ENCODE measurements at regions not wholly inside any gene's neighbourhood (a gene's known extent, or its start where the extent isn't known, plus 50 kb on each side); places are given as distances from the start of the nearest gene placed in this dataset.
"Not testable (repeated sequence)": the region's sequence is repeated elsewhere in the genome, so short reads cannot be mapped to it uniquely, and the experiment has no call there.

DNA sequence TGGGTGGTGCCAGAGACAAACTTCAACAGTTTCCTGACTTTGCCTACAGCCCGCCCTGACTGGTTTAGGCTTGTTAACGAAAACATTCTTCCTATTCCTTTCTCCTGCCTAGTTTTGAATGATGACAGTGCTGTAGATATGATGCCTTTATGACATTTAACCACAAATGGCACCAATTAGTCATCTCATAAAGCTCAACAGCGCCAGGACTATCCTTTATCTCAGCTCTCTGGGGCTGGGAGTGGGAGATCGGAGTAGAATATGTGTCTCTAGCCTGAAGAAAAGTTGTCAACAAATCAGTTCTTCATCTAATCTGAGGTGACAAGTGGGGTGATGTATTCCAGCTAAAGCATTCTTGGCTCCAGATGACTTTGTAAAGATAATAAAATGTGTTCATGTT is 64.6 kb upstream of the SH3RF1 start:
- TF ChIP-seq, protein P1, sequence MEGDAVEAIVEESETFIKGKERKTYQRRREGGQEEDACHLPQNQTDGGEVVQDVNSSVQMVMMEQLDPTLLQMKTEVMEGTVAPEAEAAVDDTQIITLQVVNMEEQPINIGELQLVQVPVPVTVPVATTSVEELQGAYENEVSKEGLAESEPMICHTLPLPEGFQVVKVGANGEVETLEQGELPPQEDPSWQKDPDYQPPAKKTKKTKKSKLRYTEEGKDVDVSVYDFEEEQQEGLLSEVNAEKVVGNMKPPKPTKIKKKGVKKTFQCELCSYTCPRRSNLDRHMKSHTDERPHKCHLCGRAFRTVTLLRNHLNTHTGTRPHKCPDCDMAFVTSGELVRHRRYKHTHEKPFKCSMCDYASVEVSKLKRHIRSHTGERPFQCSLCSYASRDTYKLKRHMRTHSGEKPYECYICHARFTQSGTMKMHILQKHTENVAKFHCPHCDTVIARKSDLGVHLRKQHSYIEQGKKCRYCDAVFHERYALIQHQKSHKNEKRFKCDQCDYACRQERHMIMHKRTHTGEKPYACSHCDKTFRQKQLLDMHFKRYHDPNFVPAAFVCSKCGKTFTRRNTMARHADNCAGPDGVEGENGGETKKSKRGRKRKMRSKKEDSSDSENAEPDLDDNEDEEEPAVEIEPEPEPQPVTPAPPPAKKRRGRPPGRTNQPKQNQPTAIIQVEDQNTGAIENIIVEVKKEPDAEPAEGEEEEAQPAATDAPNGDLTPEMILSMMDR (conservative IDR thresholded peaks at IDR 0.05; ENCODE audit: control insufficient read depth, insufficient read depth, low read depth, low read length): no peak
- H3K4me3 ChIP-seq (ENCODE audit: control insufficient read depth, low read depth, low read length): no peak overlapping the region
- no peak for DNase-seq (ENCODE audit: low read depth)

DNA sequence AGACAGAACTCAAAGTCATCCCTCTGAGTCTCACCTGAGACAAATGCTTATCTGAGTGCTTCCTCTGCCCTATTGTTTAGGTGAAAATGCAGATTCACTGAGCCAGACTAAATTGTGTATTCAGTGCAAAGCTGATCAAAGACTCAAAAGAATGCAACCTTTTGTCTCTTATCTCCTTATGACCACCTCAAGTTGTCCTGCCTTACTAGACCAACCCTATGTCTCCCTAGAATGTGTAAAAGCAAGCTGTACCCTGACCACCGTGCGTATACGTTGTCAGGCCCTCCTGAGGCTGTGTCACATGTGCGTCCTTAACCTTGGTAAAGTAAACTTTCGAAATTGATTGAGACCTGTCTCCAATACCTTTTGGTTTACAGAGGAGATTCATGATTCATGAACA is 63.6 kb upstream of the SH3RF1 start:
- no peak overlapping the region for H3K4me3 ChIP-seq (ENCODE audit: control insufficient read depth, low read depth, low read length)
- DNase-seq (ENCODE audit: low read depth): no peak
- TF ChIP-seq, protein P1 (conservative IDR thresholded peaks at IDR 0.05; ENCODE audit: control insufficient read depth, insufficient read depth, low read depth, low read length): no peak

DNA sequence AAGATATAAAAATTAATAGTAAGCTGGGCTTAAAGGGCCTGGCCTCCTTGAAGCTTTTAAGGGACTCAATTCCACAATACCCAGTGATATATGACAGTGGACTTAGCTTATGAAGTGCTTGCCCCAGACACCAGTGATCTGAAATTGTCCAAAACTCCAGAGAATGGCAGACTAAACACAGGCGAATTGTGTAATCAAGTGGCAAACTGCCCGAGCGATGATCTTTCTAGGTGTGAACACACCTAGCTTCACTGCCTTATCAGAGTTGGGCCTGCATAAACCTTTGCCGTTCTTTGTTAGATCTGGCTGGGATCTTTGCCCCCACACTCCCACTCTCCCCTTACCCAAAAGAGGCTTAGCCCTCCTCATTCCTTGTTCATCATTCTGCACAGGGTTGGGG is 62.5 kb upstream of the SH3RF1 start:
- TF ChIP-seq, protein P1 (conservative IDR thresholded peaks at IDR 0.05; ENCODE audit: control insufficient read depth, insufficient read depth, low read depth, low read length): no peak
- no peak for DNase-seq (ENCODE audit: low read depth)

GRCh38 chr4:169332583-169332982 is 61.8 kb upstream of the SH3RF1 start:
- no peak overlapping the region for H3K4me3 ChIP-seq (ENCODE audit: control insufficient read depth, low read depth, low read length)
- TF ChIP-seq, protein P1 (conservative IDR thresholded peaks at IDR 0.05; ENCODE audit: control insufficient read depth, insufficient read depth, low read depth, low read length): no peak
- no peak for DNase-seq (ENCODE audit: low read depth)

More for the DNA sequence above, 62.5 kb upstream of the SH3RF1 start:
- no peak overlapping the region for H3K4me3 ChIP-seq (ENCODE audit: control insufficient read depth, low read depth, low read length)

DNA sequence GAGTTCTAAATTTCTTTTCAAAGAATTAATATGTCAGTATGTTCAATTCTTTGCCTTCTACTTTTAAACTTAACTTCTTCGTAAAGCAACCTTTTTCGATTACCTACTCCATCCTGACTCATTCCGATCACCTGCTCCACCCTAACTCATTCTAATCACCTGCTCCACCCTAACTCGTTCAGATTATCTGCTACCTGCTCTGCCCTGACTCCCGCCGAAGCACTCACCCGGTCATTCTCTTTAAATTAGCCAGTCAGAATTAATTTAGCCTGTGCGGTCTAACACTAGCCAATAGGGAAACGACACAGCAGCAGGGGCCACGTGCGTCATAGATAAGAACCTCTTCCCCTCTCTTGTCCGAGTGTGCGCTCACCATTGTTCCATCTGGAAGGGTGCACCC is 60.1 kb upstream of the SH3RF1 start:
- H3K4me3 ChIP-seq (ENCODE audit: control insufficient read depth, low read depth, low read length): no peak overlapping the region
- TF ChIP-seq, protein P1 (conservative IDR thresholded peaks at IDR 0.05; ENCODE audit: control insufficient read depth, insufficient read depth, low read depth, low read length): no peak
- no peak for DNase-seq (ENCODE audit: low read depth)

DNA sequence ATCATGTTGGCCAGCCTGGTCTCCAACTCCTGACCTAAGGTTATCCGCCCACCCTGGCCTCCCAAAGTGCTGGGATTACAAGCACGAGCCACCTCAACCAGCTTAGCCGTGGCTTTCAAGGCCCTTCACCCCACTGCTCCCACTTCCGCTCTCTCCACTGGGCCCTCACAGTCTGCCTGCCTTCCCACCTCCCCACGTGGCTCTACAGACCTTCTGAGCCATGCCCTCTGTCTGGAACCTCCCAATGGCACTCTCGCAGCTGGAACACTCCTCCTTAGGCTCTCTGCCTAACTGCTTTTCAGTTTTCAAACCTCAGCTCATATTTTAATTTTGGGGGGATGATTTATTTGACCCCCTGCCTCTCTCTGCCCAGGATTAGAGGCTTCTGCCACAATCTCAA is 59.3 kb upstream of the SH3RF1 start:
- TF ChIP-seq, protein P1 (conservative IDR thresholded peaks at IDR 0.05; ENCODE audit: control insufficient read depth, insufficient read depth, low read depth, low read length): no peak
- no peak overlapping the region for H3K4me3 ChIP-seq (ENCODE audit: control insufficient read depth, low read depth, low read length)
- DNase-seq (ENCODE audit: low read depth): no peak

DNA sequence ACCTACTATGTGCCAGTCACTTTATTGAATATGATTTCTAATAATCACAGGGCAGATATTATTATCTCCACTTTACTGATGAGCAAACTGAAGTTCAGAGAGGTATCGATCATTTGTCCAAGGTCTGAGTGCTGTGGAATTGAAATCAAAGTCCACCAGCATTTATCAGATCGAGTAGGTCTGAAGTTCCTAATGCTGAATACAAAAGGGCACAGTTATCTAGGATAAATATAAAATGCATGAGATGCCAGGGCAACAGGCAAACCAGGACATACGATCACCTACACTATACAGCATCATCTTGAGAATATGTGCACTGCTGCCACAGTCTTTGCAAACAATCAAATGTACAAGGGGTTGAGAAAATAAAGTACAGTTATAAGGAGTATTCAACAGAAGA is 57.2 kb upstream of the SH3RF1 start:
- TF ChIP-seq, protein P1 (conservative IDR thresholded peaks at IDR 0.05; ENCODE audit: control insufficient read depth, insufficient read depth, low read depth, low read length): no peak
- H3K4me3 ChIP-seq (ENCODE audit: control insufficient read depth, low read depth, low read length): no peak overlapping the region
- no peak for DNase-seq (ENCODE audit: low read depth)

DNA sequence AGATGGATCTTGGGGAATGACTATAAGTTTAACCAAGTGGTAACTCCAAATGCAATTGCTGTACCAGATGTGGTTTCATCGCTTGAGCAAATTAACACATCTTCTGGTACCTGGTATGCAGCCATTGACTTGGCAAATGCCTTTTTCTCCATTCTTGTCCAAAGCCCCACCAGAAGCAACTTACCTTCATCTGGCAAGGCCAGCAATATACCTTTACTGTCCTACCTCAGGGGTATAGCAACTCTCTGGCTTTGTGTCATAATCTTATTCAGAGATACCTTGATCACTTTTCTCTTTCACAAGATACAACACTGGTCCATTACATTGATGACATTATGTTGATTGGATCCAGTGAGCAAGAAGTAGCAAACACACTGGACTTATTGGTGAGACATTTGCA is 53.2 kb upstream of the SH3RF1 start:
- DNase-seq (ENCODE audit: low read depth): not testable (repeated sequence)

DNA sequence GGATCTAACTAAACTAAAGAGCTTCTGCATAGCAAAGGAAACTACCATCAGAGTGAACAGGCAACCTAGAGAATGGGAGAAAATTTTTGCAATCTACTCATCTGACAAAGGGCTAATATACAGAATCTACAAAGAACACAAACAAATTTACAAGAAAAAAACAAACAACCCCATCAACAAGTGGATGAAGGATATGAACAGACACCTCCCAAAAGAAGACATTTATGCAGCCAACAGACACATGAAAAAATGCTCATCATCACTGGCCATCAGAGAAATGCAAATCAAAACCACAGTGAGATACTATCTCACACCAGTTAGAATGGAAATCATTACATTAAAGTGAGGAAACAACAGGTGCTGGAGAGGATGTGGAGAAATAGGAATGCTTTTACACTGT is 52.1 kb upstream of the SH3RF1 start:
- not testable (repeated sequence) for DNase-seq (ENCODE audit: low read depth); H3K4me3 ChIP-seq (ENCODE audit: control insufficient read depth, low read depth, low read length)

More for the DNA sequence above, 53.2 kb upstream of the SH3RF1 start:
- H3K4me3 ChIP-seq (ENCODE audit: control insufficient read depth, low read depth, low read length): not testable (repeated sequence)
